ENCODE measurements at regions not wholly inside any gene's neighbourhood (a gene's known extent, or its start where the extent isn't known, plus 50 kb on each side); places are given as distances from the start of the nearest gene placed in this dataset.
"Not testable (repeated sequence)": the region's sequence is repeated elsewhere in the genome, so short reads cannot be mapped to it uniquely, and the experiment has no call there.

DNA sequence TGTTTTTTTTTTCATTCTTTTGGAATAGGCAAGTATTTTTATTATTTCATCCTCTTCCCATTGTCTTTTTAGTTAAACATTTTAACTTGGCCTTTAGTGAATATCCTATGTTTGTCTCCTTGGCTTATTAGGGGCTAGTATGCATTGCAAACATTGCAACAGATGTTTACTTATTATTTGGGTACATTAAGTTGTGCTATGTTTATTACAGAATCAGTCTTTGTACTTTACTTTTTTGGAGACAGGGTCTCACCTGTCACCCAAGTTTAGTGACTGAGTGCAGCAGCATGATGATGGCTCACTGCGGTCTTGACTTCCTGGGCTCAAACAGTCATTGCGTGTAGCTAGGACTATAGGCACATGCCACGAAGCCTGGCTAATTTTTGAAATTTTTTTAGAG lies 51.1 kb upstream of the NUDT6 start:
- H3K27me3 ChIP-seq (ENCODE audit: insufficient read depth, low read length), result no peaks in the 10 kb centered on the region
- no peaks in the 10 kb centered on the region for H3K4me1 ChIP-seq (ENCODE audit: insufficient read depth, low read length)
- no peak overlapping the region for H3K4me3 ChIP-seq (ENCODE audit: low read length)
- H3K9me3 ChIP-seq (ENCODE audit: low read depth, low read length), result no peaks in the 10 kb centered on the region

DNA sequence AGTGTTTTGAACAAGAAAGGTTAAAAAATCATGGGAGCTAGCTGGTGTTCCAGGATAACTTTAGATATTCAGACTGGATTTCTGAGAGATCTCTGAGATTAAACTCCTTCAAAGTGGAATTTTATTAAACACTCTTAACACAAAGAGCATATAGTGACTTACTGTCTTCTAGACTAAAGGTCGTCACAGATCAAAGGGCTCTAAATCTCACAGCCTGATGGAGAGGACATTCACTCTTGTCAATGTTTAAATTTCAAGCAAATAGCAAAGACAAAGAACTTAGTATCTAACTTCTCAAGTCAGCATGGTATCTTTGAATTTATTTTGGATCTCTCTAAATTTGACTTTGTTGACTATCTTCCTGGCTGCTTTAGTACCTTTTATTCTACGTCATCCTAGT lies 53.7 kb upstream of the NUDT6 start:
- no peaks in the 10 kb centered on the region for H3K9me3 ChIP-seq (ENCODE audit: low read depth, low read length)
- no peaks in the 10 kb centered on the region for H3K4me1 ChIP-seq (ENCODE audit: insufficient read depth, low read length)
- H3K4me3 ChIP-seq (ENCODE audit: low read length), result no peak overlapping the region
- no peaks in the 10 kb centered on the region for H3K27me3 ChIP-seq (ENCODE audit: insufficient read depth, low read length)

DNA sequence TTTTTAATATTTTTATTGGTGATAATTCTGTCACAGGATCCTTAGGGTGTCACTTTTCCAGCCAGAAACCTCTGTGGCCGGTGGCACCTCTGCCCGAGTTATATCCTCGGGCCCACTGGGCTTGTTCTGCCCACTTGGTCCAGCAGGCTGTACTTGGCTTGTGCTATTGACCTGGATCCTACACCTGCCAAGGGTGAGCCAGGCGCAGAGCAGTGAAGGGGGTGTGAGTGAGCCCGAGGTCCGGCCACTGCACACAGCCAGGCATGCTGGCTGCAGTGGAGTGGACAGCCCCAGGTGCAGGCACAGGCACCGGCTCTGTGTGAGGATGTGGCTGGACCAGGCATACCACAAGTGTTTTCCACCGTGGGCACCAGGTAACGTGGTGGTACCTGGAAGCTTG lies 54.7 kb upstream of the NUDT6 start:
- H3K4me1 ChIP-seq (ENCODE audit: insufficient read depth, low read length), result no peaks in the 10 kb centered on the region
- no peaks in the 10 kb centered on the region for H3K27me3 ChIP-seq (ENCODE audit: insufficient read depth, low read length)
- no peaks in the 10 kb centered on the region for H3K9me3 ChIP-seq (ENCODE audit: low read depth, low read length)
- no peak overlapping the region for H3K4me3 ChIP-seq (ENCODE audit: low read length)

DNA sequence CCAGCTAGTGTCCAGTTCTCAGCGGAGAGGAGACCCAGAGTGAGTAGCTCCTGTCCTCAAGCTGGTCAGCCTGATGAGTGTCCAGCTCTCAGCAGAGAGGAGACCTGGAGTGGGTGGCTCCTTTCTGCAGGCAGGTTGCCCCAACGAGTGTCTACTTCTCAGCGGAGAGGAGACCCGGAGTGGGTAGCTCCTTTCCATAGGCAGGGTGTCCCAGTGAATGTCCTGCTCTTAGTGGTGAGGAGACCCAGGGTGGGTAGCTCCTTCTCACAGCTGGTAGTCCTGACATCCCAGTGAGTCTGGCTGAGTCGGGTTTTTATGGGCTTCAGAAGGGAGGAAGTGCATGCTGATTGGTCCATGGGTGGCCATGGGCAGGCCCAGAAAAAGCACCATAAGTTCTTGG lies 55.7 kb upstream of the NUDT6 start:
- Histone ChIP-seq H3K4me3 (ENCODE audit: low read length) (no peak overlapping the region), H3K27me3 (ENCODE audit: insufficient read depth, low read length) (no peaks in the 10 kb centered on the region), H3K4me1 (ENCODE audit: insufficient read depth, low read length) (no peaks in the 10 kb centered on the region), H3K9me3 (ENCODE audit: low read depth, low read length) (no peaks in the 10 kb centered on the region)

GRCh38 chr4:122978789-122979188 lies 56.4 kb upstream of the NUDT6 start:
- Histone ChIP-seq H3K4me1 (ENCODE audit: insufficient read depth, low read length) (no peaks in the 10 kb centered on the region), H3K9me3 (ENCODE audit: low read depth, low read length) (peaks cover 3% of the 10 kb centered on the region), H3K4me3 (ENCODE audit: low read length) (no peak overlapping the region), H3K27me3 (ENCODE audit: insufficient read depth, low read length) (no peaks in the 10 kb centered on the region)

DNA sequence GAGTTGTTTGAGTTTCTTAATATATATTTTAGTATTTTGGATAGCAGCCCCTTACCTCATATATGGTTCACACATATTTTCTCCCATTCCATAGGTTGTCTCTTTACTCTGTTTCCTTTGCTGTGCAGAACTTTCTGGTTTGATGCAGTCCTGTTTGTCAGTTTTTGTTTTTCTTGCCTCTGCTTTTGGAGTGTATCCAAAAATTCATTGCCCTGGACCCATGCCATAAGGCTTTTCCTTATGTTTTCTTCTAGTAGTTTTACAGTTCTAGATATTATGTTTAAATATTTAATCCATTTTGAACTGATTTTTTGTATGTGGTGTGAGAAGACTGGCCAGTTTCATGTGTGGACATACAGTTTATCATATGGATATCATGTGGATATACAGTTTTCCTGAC lies 58.5 kb upstream of the NUDT6 start:
- no peak overlapping the region for H3K4me3 ChIP-seq (ENCODE audit: low read length)

GRCh38 chr4:122988696-122989095 lies 66.3 kb upstream of the NUDT6 start:
- no peaks in the 10 kb centered on the region for H3K27me3 ChIP-seq (ENCODE audit: insufficient read depth, low read length)
- no peak overlapping the region for H3K4me3 ChIP-seq (ENCODE audit: low read length)
- peaks cover 33% of the 10 kb centered on the region for H3K9me3 ChIP-seq (ENCODE audit: low read depth, low read length)
- H3K4me1 ChIP-seq (ENCODE audit: insufficient read depth, low read length), result no peaks in the 10 kb centered on the region

More for the DNA sequence above, 58.5 kb upstream of the NUDT6 start:
- H3K9me3 ChIP-seq (ENCODE audit: low read depth, low read length), result peaks cover 6% of the 10 kb centered on the region
- no peaks in the 10 kb centered on the region for H3K27me3 ChIP-seq (ENCODE audit: insufficient read depth, low read length)
- H3K4me1 ChIP-seq (ENCODE audit: insufficient read depth, low read length), result no peaks in the 10 kb centered on the region

DNA sequence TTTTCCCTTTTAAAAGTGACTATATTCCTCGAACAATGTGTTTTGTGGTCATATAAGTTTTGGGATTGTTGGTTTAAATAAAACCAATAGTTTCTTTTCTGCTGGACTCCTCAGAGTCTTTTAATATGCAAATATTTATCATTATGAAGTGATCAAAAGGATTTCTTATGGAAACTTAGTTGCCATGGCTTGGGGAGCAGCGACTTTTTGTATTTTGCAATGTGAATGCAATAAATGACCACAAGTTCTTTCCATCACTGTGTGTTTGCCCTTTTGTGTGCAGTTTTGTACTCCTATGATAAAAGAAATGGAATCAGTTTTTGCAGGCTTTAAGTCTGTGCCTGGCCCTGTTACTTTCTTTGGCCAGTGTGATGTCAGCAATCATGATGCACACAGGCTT lies 68.5 kb upstream of the NUDT6 start:
- H3K9me3 ChIP-seq (ENCODE audit: low read depth, low read length), result peaks cover 29% of the 10 kb centered on the region
- H3K4me1 ChIP-seq (ENCODE audit: insufficient read depth, low read length), result no peaks in the 10 kb centered on the region
- H3K4me3 ChIP-seq (ENCODE audit: low read length), result no peak overlapping the region
- H3K27me3 ChIP-seq (ENCODE audit: insufficient read depth, low read length), result no peaks in the 10 kb centered on the region

GRCh38 chr4:122992057-122992456 lies 69.7 kb upstream of the NUDT6 start:
- Histone ChIP-seq H3K27me3 (ENCODE audit: insufficient read depth, low read length) (no peaks in the 10 kb centered on the region), H3K4me1 (ENCODE audit: insufficient read depth, low read length) (no peaks in the 10 kb centered on the region), H3K9me3 (ENCODE audit: low read depth, low read length) (peaks cover 23% of the 10 kb centered on the region)

GRCh38 chr4:122992641-122993040 lies 70.2 kb upstream of the NUDT6 start:
- H3K27me3 ChIP-seq (ENCODE audit: insufficient read depth, low read length), result no peaks in the 10 kb centered on the region
- H3K9me3 ChIP-seq (ENCODE audit: low read depth, low read length), result peaks cover 17% of the 10 kb centered on the region
- H3K4me1 ChIP-seq (ENCODE audit: insufficient read depth, low read length), result no peaks in the 10 kb centered on the region
- H3K4me3 ChIP-seq (ENCODE audit: low read length), result no peak overlapping the region

More at GRCh38 chr4:122992057-122992456, 69.7 kb upstream of the NUDT6 start:
- H3K4me3 ChIP-seq (ENCODE audit: low read length), result no peak overlapping the region

DNA sequence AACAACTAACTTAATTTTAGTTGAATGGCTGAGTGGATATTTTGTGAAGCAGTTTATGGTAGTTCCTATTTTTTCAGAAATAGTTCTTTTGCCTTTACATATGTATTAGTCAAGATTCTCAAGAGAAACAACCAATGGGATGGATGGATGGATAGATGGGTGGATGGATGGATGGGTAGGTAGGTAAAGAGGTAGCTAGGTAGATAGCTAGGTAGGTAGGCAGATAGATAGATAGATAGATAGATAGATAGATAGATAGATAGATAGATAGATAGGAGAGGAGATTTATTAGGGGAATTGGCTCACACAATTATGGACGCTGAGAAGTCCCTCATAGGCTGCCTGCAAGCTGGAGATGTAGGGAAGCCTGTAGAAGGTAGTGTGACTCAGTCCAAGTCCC lies 74.0 kb upstream of the NUDT6 start:
- no peaks in the 10 kb centered on the region for H3K4me1 ChIP-seq (ENCODE audit: insufficient read depth, low read length)
- no peaks in the 10 kb centered on the region for H3K27me3 ChIP-seq (ENCODE audit: insufficient read depth, low read length)
- no peak overlapping the region for H3K4me3 ChIP-seq (ENCODE audit: low read length)
- H3K9me3 ChIP-seq (ENCODE audit: low read depth, low read length), result no peaks in the 10 kb centered on the region

DNA sequence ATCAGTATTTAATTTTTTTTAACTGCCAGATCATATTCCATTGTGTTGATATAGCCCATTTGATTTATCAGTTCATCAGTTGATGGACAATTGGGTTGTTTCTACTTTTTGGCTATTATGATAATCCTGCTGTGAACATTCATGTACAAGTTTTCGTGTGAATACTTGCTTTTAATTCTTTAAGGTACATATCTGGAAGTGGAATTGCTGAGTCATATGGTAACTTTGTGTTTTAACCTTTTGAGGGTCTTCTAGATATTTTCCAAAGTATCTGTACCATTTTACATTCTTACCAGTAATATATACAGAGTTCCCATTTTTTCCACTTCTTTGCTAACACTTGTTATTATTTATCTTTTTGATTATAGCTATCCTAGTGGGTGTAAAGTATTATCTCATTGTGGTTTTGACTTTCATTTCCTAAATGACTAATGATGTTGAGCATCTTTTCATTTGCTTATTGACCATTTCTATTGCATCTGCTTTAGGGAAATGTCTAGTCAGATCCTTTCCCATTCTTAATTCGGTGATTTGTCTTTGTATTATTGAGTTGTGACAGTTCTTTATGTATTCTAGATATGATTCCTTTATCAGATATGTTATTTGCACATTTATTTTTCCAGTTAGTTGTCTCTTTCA lies 75.2 kb upstream of the NUDT6 start:
- H3K4me1 ChIP-seq (ENCODE audit: insufficient read depth, low read length), result no peaks in the 10 kb centered on the region
- no peaks in the 10 kb centered on the region for H3K9me3 ChIP-seq (ENCODE audit: low read depth, low read length)
- H3K4me3 ChIP-seq (ENCODE audit: low read length), result no peak overlapping the region
- H3K27me3 ChIP-seq (ENCODE audit: insufficient read depth, low read length), result no peaks in the 10 kb centered on the region

DNA sequence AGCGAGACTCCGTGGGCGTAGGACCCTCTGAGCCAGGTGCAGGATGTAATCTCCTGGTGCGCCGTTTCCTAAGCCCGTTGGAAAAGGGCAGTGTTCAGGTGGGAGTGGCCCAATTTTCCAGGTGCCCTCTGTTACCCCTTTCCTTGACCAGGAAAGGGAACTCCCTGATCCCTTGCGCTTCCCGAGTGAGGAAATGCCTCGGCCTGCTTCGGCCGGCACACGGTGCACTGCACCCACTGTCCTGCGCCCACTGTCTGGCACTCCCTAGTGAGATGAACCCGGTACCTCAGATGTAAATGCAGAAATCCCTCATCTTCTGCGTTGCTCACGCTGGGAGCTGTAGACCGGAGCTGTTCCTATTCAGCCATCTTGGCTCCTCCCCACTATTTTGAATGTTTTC lies 81.7 kb upstream of the NUDT6 start:
- H3K4me1 ChIP-seq (ENCODE audit: insufficient read depth, low read length); H3K4me3 ChIP-seq (ENCODE audit: low read length); H3K27me3 ChIP-seq (ENCODE audit: insufficient read depth, low read length); H3K9me3 ChIP-seq (ENCODE audit: low read depth, low read length): not testable (repeated sequence)

DNA sequence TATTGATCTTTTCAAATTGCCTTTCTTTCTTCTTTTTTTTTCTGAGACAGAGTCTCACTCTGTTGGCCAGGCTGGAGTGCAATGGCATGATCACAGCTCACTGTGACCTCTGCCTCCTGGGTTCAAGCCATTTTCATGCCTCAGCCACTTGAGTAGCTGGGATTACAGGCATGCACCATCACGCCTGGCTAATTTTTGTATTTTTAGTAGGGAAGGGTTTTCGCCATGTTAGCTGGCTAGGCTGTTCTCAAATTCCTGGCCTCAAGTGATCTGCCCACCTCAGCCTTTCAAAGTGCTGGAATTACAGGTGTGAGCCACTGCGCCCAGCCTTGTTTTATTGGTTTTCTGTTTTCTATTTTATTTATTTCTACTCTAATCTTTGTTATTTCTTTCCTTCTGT lies 82.7 kb upstream of the NUDT6 start:
- H3K27me3 ChIP-seq (ENCODE audit: insufficient read depth, low read length); H3K4me3 ChIP-seq (ENCODE audit: low read length); H3K9me3 ChIP-seq (ENCODE audit: low read depth, low read length); H3K4me1 ChIP-seq (ENCODE audit: insufficient read depth, low read length): not testable (repeated sequence)

DNA sequence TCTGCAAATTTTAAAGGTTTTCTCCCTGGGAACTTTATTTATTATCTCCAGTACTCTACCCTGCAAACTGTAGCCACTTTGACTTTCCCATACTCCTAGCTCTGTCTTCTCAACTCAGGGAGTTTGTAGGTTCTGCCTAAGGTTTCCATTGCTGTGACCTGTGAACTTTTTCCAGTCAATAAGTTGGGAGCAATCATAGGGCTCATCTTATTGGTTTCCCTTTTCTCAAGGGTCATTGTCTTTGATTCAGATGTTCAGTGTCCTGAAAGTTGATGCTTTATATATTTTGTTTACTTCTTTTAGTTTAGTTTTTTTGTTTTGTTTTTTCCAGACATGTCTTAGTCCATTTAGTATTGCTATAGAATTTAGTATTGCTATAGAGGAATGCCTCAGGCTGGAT lies 85.3 kb upstream of the NUDT6 start:
- H3K4me1 ChIP-seq (ENCODE audit: insufficient read depth, low read length), result no peaks in the 10 kb centered on the region
- H3K27me3 ChIP-seq (ENCODE audit: insufficient read depth, low read length), result no peaks in the 10 kb centered on the region
- H3K4me3 ChIP-seq (ENCODE audit: low read length), result no peak overlapping the region
- H3K9me3 ChIP-seq (ENCODE audit: low read depth, low read length), result no peaks in the 10 kb centered on the region

GRCh38 chr4:123012416-123012815 lies 90.0 kb upstream of the NUDT6 start:
- H3K4me3 ChIP-seq (ENCODE audit: low read length); H3K9me3 ChIP-seq (ENCODE audit: low read depth, low read length); H3K4me1 ChIP-seq (ENCODE audit: insufficient read depth, low read length); H3K27me3 ChIP-seq (ENCODE audit: insufficient read depth, low read length): not testable (repeated sequence)
